ENCODE measurements at regions not wholly inside any gene's neighbourhood (a gene's known extent, or its start where the extent isn't known, plus 50 kb on each side); places are given as distances from the start of the nearest gene placed in this dataset.

- no peak for TF ChIP-seq CTCF (IDR thresholded peaks at IDR 0.05)
- TF ChIP-seq POLR2A (IDR thresholded peaks at IDR 0.05): no peak
These were observed 1165.4 kb downstream of the XPNPEP1 start for GRCh38 chr10:108757946-108758345.

Data from testis (tissue), 2 donors.